Esophagus muscularis mucosa (tissue), 4 donors: ENCODE measurements at regions not wholly inside any gene's neighbourhood (a gene's known extent, or its start where the extent isn't known, plus 50 kb on each side); places are given as distances from the start of the nearest gene placed in this dataset.

ENCODE experiments used
- CTCF ChIP-seq, 3 experiments: fragments of 200-600 bp in 2 of 3; fragments of 450-650 bp in 1 of 3; sonication (generic) in 2 of 3; IDR thresholded peaks; one replicate each; pipeline ENCODE4 v1.5.1; 2017 to 2019; ENCODE audit warnings: antibody characterized with exemption in 3 of 3, mild to moderate bottlenecking in 2 of 3, moderate library complexity in 1 of 3
- EP300 ChIP-seq: sonication (generic); formaldehyde crosslinking; IDR thresholded peaks from one replicate; pipeline ENCODE4 v1.6.1; 2017; ENCODE audit warnings: antibody characterized with exemption
- POLR2A ChIP-seq: fragments of 450-650 bp; IDR thresholded peaks from one replicate; pipeline ENCODE4 v1.6.1; 2017; ENCODE audit warnings: antibody characterized with exemption, moderate library complexity, mild to moderate bottlenecking, low read depth
- POLR2AphosphoS5 ChIP-seq, 2 donors: sonication (generic); formaldehyde crosslinking; IDR thresholded peaks; one replicate each; pipeline ENCODE4 v1.6.1; 2017; ENCODE audit warnings: antibody characterized with exemption in 2 of 2

- TF ChIP-seq POLR2A (no peak), CTCF (IDR thresholded peaks at IDR 0.05) (no peak), POLR2AphosphoS5 (IDR thresholded peaks at IDR 0.05) (no peak), EP300 (no peak)
Observed at GRCh38 chr4:24403265-24403664, 181.1 kb downstream of the DHX15 start.
